Hematopoietic multipotent progenitor cell treated with erythropoietin and hydrocortisone succinate and interleukin-3 and kit ligand, for 4 days (in vitro differentiated cells): ENCODE measurements at regions not wholly inside any gene's neighbourhood (a gene's known extent, or its start where the extent isn't known, plus 50 kb on each side); places are given as distances from the start of the nearest gene placed in this dataset.
"Not testable (repeated sequence)": the region's sequence is repeated elsewhere in the genome, so short reads cannot be mapped to it uniquely, and the experiment has no call there.

Experiments used
- DNase-seq: peaks from one replicate; pipeline ENCODE4 v3.0.0-alpha.2; 2015

- DNase-seq: no peak
These were observed 56.4 kb downstream of the FOXF2 start for GRCh38 chr6:1445650-1446330.

- DNase-seq: no peak
These were observed 60.5 kb downstream of the FOXF2 start for GRCh38 chr6:1449896-1450295.

GRCh38 chr6:1453024-1453423 is 63.6 kb downstream of the FOXF2 start:
- no peak for DNase-seq

- not testable (repeated sequence) for DNase-seq
These were observed 67.4 kb downstream of the FOXF2 start for GRCh38 chr6:1456816-1457215.

- no peak for DNase-seq
These were observed 71.8 kb downstream of the FOXF2 start for GRCh38 chr6:1461207-1461606.

GRCh38 chr6:1461736-1462135 is 72.4 kb downstream of the FOXF2 start:
- no peak for DNase-seq

GRCh38 chr6:1463275-1463674 is 73.9 kb downstream of the FOXF2 start:
- DNase-seq: no peak

GRCh38 chr6:1463751-1464426 is 74.5 kb downstream of the FOXF2 start:
- DNase-seq: no peak

GRCh38 chr6:1464781-1465370 is 75.5 kb downstream of the FOXF2 start:
- DNase-seq: no peak

- DNase-seq: no peak
These were observed 78.8 kb downstream of the FOXF2 start for GRCh38 chr6:1468126-1468525.

- DNase-seq: no peak
These were observed 80.7 kb downstream of the FOXF2 start for GRCh38 chr6:1470040-1470439.

- DNase-seq: no peak
These were observed 83.3 kb downstream of the FOXF2 start for GRCh38 chr6:1472643-1473042.

GRCh38 chr6:1473166-1473565 is 83.8 kb downstream of the FOXF2 start:
- DNase-seq: no peak

GRCh38 chr6:1473598-1473997 is 84.2 kb downstream of the FOXF2 start:
- DNase-seq: no peak

GRCh38 chr6:1474205-1474604 is 84.8 kb downstream of the FOXF2 start:
- DNase-seq: no peak

- DNase-seq: no peak
These were observed 85.8 kb downstream of the FOXF2 start for GRCh38 chr6:1475174-1475573.

GRCh38 chr6:1477432-1478090 is 88.2 kb downstream of the FOXF2 start:
- DNase-seq: no peak

- not testable (repeated sequence) for DNase-seq
These were observed 88.9 kb downstream of the FOXF2 start for GRCh38 chr6:1478163-1478826.

- no peak for DNase-seq
These were observed 89.7 kb downstream of the FOXF2 start for GRCh38 chr6:1479095-1479494.

- no peak for DNase-seq
These were observed 90.3 kb downstream of the FOXF2 start for GRCh38 chr6:1479601-1480221.

- DNase-seq: no peak
These were observed 91.9 kb downstream of the FOXF2 start for GRCh38 chr6:1481286-1481685.

GRCh38 chr6:1482381-1483166 is 93.2 kb downstream of the FOXF2 start:
- DNase-seq: no peak
